ENCODE measurements at regions not wholly inside any gene's neighbourhood (a gene's known extent, or its start where the extent isn't known, plus 50 kb on each side); places are given as distances from the start of the nearest gene placed in this dataset.

DNA sequence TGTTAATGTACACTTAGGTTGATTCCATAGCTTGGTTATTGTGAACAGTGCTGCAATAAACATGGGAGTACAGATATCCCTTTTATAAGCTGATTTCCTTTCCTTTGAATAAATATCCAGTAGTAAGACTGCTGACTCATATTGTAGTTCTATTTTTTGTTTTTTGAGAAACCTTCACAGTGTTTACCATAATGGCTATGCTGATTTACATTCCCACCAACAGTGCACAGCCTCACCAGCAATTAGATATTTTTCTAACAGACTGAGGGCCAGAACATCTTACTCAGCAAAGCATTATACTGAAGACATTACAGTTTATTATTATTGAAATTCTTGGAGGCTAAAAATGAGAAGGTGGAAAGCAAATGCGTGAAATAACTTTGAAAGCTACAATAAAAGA, 187.3 kb upstream of the HEY2 start:
- Histone ChIP-seq H3K4me3 (ENCODE audit: insufficient read depth, low read length, poor library complexity, severe bottlenecking) (no peak overlapping the region), H4K20me1 (ENCODE audit: low read depth, low read length) (no peaks in the 10 kb centered on the region), H3K4me2 (ENCODE audit: low read depth, low read length, poor library complexity, severe bottlenecking) (no peak overlapping the region), H3F3A (ENCODE audit: insufficient read depth) (no peaks in the 10 kb centered on the region), H3K27ac (ENCODE audit: low read depth, low read length) (no peak overlapping the region), H3K9me2 (replicated peaks; ENCODE audit: insufficient read depth, low read length) (no peaks in the 10 kb centered on the region), H3K9me3 (ENCODE audit: insufficient read depth, low read length) (no peaks in the 10 kb centered on the region), H3K9ac (ENCODE audit: low read length) (no peak overlapping the region), H3K79me2 (ENCODE audit: insufficient read depth, low read length) (no peaks in the 10 kb centered on the region), H3K36me3 (ENCODE audit: low read length) (no peaks in the 10 kb centered on the region), H3K27me3 (ENCODE audit: low read length) (no peaks in the 10 kb centered on the region), H2AFZ (ENCODE audit: low read depth, low read length, severe bottlenecking) (no peak overlapping the region)
- TF ChIP-seq, protein P1, sequence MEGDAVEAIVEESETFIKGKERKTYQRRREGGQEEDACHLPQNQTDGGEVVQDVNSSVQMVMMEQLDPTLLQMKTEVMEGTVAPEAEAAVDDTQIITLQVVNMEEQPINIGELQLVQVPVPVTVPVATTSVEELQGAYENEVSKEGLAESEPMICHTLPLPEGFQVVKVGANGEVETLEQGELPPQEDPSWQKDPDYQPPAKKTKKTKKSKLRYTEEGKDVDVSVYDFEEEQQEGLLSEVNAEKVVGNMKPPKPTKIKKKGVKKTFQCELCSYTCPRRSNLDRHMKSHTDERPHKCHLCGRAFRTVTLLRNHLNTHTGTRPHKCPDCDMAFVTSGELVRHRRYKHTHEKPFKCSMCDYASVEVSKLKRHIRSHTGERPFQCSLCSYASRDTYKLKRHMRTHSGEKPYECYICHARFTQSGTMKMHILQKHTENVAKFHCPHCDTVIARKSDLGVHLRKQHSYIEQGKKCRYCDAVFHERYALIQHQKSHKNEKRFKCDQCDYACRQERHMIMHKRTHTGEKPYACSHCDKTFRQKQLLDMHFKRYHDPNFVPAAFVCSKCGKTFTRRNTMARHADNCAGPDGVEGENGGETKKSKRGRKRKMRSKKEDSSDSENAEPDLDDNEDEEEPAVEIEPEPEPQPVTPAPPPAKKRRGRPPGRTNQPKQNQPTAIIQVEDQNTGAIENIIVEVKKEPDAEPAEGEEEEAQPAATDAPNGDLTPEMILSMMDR (IDR thresholded peaks at IDR 0.05; ENCODE audit: insufficient read depth, low read length, poor library complexity, severe bottlenecking) = no peak
- no peak for TF ChIP-seq EZH2phosphoT487 (conservative IDR thresholded peaks at IDR 0.05; ENCODE audit: low read length)

DNA sequence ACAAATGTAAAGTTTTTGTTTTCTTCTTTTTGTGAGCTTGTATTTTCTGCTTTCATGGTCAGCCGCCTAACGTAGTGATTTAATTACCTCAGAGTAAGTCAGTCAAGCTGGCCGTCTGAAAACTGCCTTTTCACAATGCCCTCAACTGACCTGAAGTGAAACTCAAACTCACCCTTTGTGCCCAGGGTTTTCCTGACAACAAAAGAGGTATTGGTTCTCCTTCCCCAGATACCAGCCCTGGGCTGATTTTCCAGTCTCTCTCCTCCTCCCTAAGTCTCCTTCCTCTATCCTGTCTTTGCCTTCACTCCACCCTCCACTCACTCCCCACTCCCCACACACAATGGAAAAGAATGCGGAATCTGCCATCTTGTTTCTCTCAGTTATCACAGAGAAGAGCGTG, 184.5 kb upstream of the HEY2 start:
- no peaks in the 10 kb centered on the region for H3K9me2 ChIP-seq (replicated peaks; ENCODE audit: insufficient read depth, low read length)
- no peak overlapping the region for H3K9ac ChIP-seq (ENCODE audit: low read length)
- H4K20me1 ChIP-seq (ENCODE audit: low read depth, low read length) = no peaks in the 10 kb centered on the region
- H3K79me2 ChIP-seq (ENCODE audit: insufficient read depth, low read length) = no peaks in the 10 kb centered on the region
- no peak overlapping the region for H3K4me3 ChIP-seq (ENCODE audit: insufficient read depth, low read length, poor library complexity, severe bottlenecking)
- H3F3A ChIP-seq (ENCODE audit: insufficient read depth) = no peaks in the 10 kb centered on the region
- H3K4me2 ChIP-seq (ENCODE audit: low read depth, low read length, poor library complexity, severe bottlenecking) = no peak overlapping the region
- TF ChIP-seq, protein P1 (IDR thresholded peaks at IDR 0.05; ENCODE audit: insufficient read depth, low read length, poor library complexity, severe bottlenecking) = no peak
- TF ChIP-seq EZH2phosphoT487 (conservative IDR thresholded peaks at IDR 0.05; ENCODE audit: low read length) = no peak
- H3K36me3 ChIP-seq (ENCODE audit: low read length) = no peaks in the 10 kb centered on the region
- no peaks in the 10 kb centered on the region for H3K27me3 ChIP-seq (ENCODE audit: low read length)
- H2AFZ ChIP-seq (ENCODE audit: low read depth, low read length, severe bottlenecking) = no peak overlapping the region
- H3K9me3 ChIP-seq (ENCODE audit: insufficient read depth, low read length) = no peaks in the 10 kb centered on the region
- no peak overlapping the region for H3K27ac ChIP-seq (ENCODE audit: low read depth, low read length)

DNA sequence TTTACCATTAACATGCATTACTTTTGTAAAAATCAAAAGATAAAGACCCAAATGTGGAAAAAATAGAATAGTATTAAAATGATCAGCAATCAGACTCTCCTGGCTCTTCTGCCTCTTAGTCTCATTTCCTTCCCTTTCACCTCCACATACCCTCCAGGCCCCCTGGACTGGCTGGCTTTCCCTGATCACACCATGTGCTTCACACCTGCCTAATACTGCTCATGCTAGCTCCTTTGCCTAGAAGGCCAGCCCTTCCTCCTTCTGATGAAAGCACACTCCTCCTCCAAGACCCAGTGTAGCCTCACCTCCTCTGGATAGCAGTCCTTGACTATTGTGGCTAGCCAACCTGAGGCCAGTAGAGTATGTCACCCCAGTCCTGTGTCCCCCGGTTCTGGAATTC, 182.0 kb upstream of the HEY2 start:
- Histone ChIP-seq H3K4me2 (ENCODE audit: low read depth, low read length, poor library complexity, severe bottlenecking) (no peak overlapping the region), H3K9me3 (ENCODE audit: insufficient read depth, low read length) (no peaks in the 10 kb centered on the region), H3F3A (ENCODE audit: insufficient read depth) (no peaks in the 10 kb centered on the region), H3K9ac (ENCODE audit: low read length) (no peak overlapping the region), H3K4me3 (ENCODE audit: insufficient read depth, low read length, poor library complexity, severe bottlenecking) (no peak overlapping the region), H2AFZ (ENCODE audit: low read depth, low read length, severe bottlenecking) (no peak overlapping the region), H3K27me3 (ENCODE audit: low read length) (no peaks in the 10 kb centered on the region), H3K36me3 (ENCODE audit: low read length) (no peaks in the 10 kb centered on the region), H4K20me1 (ENCODE audit: low read depth, low read length) (no peaks in the 10 kb centered on the region), H3K79me2 (ENCODE audit: insufficient read depth, low read length) (no peaks in the 10 kb centered on the region), H3K27ac (ENCODE audit: low read depth, low read length) (no peak overlapping the region), H3K9me2 (replicated peaks; ENCODE audit: insufficient read depth, low read length) (no peaks in the 10 kb centered on the region)
- TF ChIP-seq, protein P1 (IDR thresholded peaks at IDR 0.05; ENCODE audit: insufficient read depth, low read length, poor library complexity, severe bottlenecking) = no peak

DNA sequence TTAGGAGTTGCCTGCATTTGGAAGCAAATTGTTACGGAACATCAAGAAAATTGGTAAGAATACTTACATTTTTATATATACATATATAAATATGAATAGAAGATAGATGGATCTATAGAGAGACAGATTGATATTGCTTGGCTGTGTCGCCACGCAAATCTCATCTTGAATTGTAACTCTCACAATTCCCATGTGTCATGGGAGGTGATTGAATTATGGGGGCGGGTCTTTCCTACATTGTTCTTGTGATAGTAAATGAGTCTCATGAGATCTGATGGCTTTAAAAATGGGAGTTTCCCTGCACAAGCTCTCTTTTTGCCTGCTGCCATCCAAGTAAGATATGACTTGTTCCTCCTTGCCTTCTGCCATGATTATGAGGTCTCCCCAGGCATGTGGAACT, 180.8 kb upstream of the HEY2 start:
- H3K36me3 ChIP-seq (ENCODE audit: low read length) = no peaks in the 10 kb centered on the region
- H3K4me2 ChIP-seq (ENCODE audit: low read depth, low read length, poor library complexity, severe bottlenecking) = no peak overlapping the region
- no peak overlapping the region for H3K4me3 ChIP-seq (ENCODE audit: insufficient read depth, low read length, poor library complexity, severe bottlenecking)
- TF ChIP-seq EZH2phosphoT487 (conservative IDR thresholded peaks at IDR 0.05; ENCODE audit: low read length) = no peak
- TF ChIP-seq, protein P1 (IDR thresholded peaks at IDR 0.05; ENCODE audit: insufficient read depth, low read length, poor library complexity, severe bottlenecking) = no peak
- no peaks in the 10 kb centered on the region for H3K9me3 ChIP-seq (ENCODE audit: insufficient read depth, low read length)
- H3K79me2 ChIP-seq (ENCODE audit: insufficient read depth, low read length) = no peaks in the 10 kb centered on the region
- H2AFZ ChIP-seq (ENCODE audit: low read depth, low read length, severe bottlenecking) = no peak overlapping the region
- no peaks in the 10 kb centered on the region for H3K27me3 ChIP-seq (ENCODE audit: low read length)
- no peak overlapping the region for H3K9ac ChIP-seq (ENCODE audit: low read length)
- H3K9me2 ChIP-seq (replicated peaks; ENCODE audit: insufficient read depth, low read length) = no peaks in the 10 kb centered on the region
- H4K20me1 ChIP-seq (ENCODE audit: low read depth, low read length) = no peaks in the 10 kb centered on the region
- no peak overlapping the region for H3K27ac ChIP-seq (ENCODE audit: low read depth, low read length)
- H3F3A ChIP-seq (ENCODE audit: insufficient read depth) = no peaks in the 10 kb centered on the region

Data from SU-DHL-6 (cell line).